Natural killer cell (primary cell): ENCODE measurements at regions not wholly inside any gene's neighbourhood (a gene's known extent, or its start where the extent isn't known, plus 50 kb on each side); places are given as distances from the start of the nearest gene placed in this dataset.
"Not testable (repeated sequence)": the region's sequence is repeated elsewhere in the genome, so short reads cannot be mapped to it uniquely, and the experiment has no call there.

Source experiments
- ATAC-seq, 3 donors: fragments of 150-1000 bp in 2 of 3; fragments of 200-7000 bp in 1 of 3; cut with Tn5 transposase; 1 replicate in 1 of 3; 2 replicates in 2 of 3; pipeline ENCODE4 v1.10.0; 2021; ENCODE audit warnings: mild to moderate bottlenecking in 2 of 3, moderate library complexity in 2 of 3
- DNase-seq, 2 donors: peaks; one replicate each; pipeline versions ENCODE4 v3.0.0 to v3.0.0-alpha.2; 2013 to 2021; ENCODE audit warnings: mixed read lengths in 1 of 2
- H3K27ac ChIP-seq: one replicate; pipeline ENCODE4 v1.5.1; 2013; ENCODE audit warnings: mild to moderate bottlenecking, low read length
- H3K27me3 ChIP-seq: one replicate; pipeline ENCODE4 v1.6.1; 2013; ENCODE audit warnings: low read length; ENCODE audit not compliant: control insufficient read depth, insufficient read depth
- H3K36me3 ChIP-seq: one replicate; pipeline ENCODE4 v1.6.1; 2013; ENCODE audit warnings: low read length; ENCODE audit not compliant: control insufficient read depth, insufficient read depth
- H3K4me1 ChIP-seq: one replicate; pipeline ENCODE4 v1.6.1; 2013; ENCODE audit warnings: low read length; ENCODE audit not compliant: control insufficient read depth, insufficient read depth
- H3K4me3 ChIP-seq: one replicate; pipeline ENCODE4 v1.5.1; 2013; ENCODE audit warnings: low read length
- H3K9me3 ChIP-seq: one replicate; pipeline ENCODE4 v1.6.1; 2013; ENCODE audit warnings: low read length; ENCODE audit not compliant: control insufficient read depth, insufficient read depth
- H3K27ac Mint-ChIP-seq, 2 donors: one replicate each; pipeline ENCODE4 v1.8.0; 2022; ENCODE audit warnings: mild to moderate bottlenecking in 2 of 2, mixed read lengths in 2 of 2, moderate library complexity in 1 of 2
- H3K27me3 Mint-ChIP-seq, 2 donors: one replicate each; pipeline ENCODE4 v1.8.0; 2022; ENCODE audit warnings: low read depth in 2 of 2, mixed read lengths in 2 of 2
- H3K36me3 Mint-ChIP-seq: one replicate; pipeline ENCODE4 v1.8.0; 2022; ENCODE audit warnings: mixed read lengths
- H3K4me1 Mint-ChIP-seq, 2 donors: one replicate each; pipeline ENCODE4 v1.8.0; 2022; ENCODE audit warnings: mixed read lengths in 2 of 2
- H3K4me3 Mint-ChIP-seq: one replicate; pipeline ENCODE4 v1.8.0; 2022; ENCODE audit warnings: mild to moderate bottlenecking, moderate library complexity, mixed read lengths
- H3K9me3 Mint-ChIP-seq, 2 donors: one replicate each; pipeline ENCODE4 v1.8.0; 2022; ENCODE audit warnings: mixed read lengths in 2 of 2
- WGBS: methylation state at CpG from one replicate; pipeline ENCODE4 v1.1.7; 2013; ENCODE audit warnings: missing lambda C conversion rate; ENCODE audit not compliant: insufficient coverage; 5-methylcytosine and 5-hydroxymethylcytosine counted together
- intact Hi-C: fragments of 100-400 bp; cut with micrococcal nuclease; formaldehyde crosslinking; loops from one replicate; pipeline ENCODE4 v1.14.2; 2022
- TF ChIP-seq, protein P1 (sequence below): fragments of 200-600 bp; IDR thresholded peaks from one replicate; pipeline ENCODE4 v1.8.0; 2022; ENCODE audit warnings: antibody characterized with exemption

DNA sequence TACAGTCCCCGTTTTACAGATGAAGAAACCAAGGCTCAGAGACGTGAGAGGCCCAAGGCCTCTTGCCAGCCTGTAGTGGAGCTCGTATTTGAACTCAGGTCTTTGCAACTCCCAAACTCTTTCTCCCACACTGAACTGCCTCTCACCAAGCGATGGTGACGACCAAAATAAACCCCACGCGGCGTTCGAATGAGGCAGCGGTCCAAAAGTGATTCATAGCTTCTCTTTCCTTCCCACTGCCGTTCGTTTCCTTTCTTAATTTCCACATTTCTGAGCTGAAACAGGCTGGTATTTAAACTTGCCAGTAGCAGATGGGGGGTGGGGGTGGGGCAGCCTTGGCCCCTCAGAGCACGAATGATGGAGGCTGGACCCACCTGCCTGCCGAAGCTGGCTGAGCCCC lies 252.9 kb upstream of the KCNG1 start:
- Histone ChIP-seq H3K4me3 (no peak overlapping the region), H3K27ac (no peak overlapping the region), H3K9me3 (no peaks in the 10 kb centered on the region), H3K4me1 (no peaks in the 10 kb centered on the region), H3K27me3 (no peaks in the 10 kb centered on the region), H3K36me3 (no peaks in the 10 kb centered on the region)
- ATAC-seq (no peak), DNase-seq (no peak)
- Mint-ChIP-seq H3K4me3 (no peak overlapping the region), H3K9me3 (no peaks in the 10 kb centered on the region), H3K27me3 (peaks cover 34 to 36% of the 10 kb centered on the region in 2 donors), H3K36me3 (no peaks in the 10 kb centered on the region), H3K4me1 (no peaks in the 10 kb centered on the region), H3K27ac (no peak overlapping the region)
- intact Hi-C loops: no loop called here
- TF ChIP-seq, protein P1, sequence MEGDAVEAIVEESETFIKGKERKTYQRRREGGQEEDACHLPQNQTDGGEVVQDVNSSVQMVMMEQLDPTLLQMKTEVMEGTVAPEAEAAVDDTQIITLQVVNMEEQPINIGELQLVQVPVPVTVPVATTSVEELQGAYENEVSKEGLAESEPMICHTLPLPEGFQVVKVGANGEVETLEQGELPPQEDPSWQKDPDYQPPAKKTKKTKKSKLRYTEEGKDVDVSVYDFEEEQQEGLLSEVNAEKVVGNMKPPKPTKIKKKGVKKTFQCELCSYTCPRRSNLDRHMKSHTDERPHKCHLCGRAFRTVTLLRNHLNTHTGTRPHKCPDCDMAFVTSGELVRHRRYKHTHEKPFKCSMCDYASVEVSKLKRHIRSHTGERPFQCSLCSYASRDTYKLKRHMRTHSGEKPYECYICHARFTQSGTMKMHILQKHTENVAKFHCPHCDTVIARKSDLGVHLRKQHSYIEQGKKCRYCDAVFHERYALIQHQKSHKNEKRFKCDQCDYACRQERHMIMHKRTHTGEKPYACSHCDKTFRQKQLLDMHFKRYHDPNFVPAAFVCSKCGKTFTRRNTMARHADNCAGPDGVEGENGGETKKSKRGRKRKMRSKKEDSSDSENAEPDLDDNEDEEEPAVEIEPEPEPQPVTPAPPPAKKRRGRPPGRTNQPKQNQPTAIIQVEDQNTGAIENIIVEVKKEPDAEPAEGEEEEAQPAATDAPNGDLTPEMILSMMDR: no peak
- 10% methylated on average over 12 of the region's 14 CpGs for WGBS

DNA sequence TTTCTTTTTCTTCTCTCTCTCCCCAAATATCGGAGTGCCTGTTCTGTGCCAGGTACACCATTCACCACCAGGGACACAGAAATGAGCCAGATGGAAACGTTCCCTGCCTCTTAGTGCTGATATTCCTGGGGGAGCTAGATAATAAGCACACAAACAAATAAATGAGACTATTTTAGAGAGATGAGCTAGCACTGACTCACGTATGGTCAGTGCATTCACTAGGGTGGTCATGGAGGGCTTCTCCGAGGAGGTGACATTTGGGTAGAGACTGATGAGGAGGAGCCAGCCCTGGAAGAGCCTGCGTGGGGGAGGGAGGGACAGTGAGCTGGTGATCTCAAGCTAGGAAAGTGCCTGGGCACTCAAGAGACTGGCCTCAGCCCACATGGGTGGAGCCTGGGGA lies 252.3 kb upstream of the KCNG1 start:
- TF ChIP-seq, protein P1: no peak
- H3K4me3 ChIP-seq: no peak overlapping the region
- Mint-ChIP-seq H3K4me3 (no peak overlapping the region), H3K4me1 (no peaks in the 10 kb centered on the region), H3K27me3 (peaks cover 33 to 36% of the 10 kb centered on the region in 2 donors), H3K36me3 (no peaks in the 10 kb centered on the region), H3K9me3 (no peaks in the 10 kb centered on the region), H3K27ac (no peak overlapping the region)
- no peaks in the 10 kb centered on the region for H3K9me3 ChIP-seq
- no peaks in the 10 kb centered on the region for H3K36me3 ChIP-seq
- DNase-seq: no peak
- intact Hi-C loops: no loop called here
- 80% methylated on average over 5 of the region's 5 CpGs for WGBS
- ATAC-seq: no peak
- no peaks in the 10 kb centered on the region for H3K4me1 ChIP-seq
- no peak overlapping the region for H3K27ac ChIP-seq
- no peaks in the 10 kb centered on the region for H3K27me3 ChIP-seq

DNA sequence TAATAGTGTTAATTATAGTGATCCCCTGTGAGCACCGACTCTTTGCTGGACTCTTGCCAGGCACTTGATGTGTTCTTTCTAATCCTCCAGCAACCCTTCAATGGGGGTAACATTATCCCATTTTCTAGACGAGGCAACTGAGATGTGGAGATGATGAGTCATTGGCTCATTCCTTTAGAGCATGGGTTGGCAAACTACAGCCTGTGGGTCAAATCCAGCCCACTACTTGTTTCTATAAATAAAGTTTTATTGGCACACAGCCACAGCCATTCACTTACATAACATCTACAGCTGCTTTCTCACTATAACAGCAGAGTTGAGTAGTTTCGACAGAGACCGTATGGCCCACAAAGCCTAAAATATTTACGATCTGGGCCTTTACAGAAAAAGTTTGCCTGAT lies 249.5 kb upstream of the KCNG1 start:
- Histone ChIP-seq H3K27ac (no peak overlapping the region), H3K4me3 (no peak overlapping the region), H3K36me3 (no peaks in the 10 kb centered on the region), H3K27me3 (no peaks in the 10 kb centered on the region), H3K4me1 (no peaks in the 10 kb centered on the region), H3K9me3 (no peaks in the 10 kb centered on the region)
- peaks cover 19 to 23% of the 10 kb centered on the region in 2 donors for H3K27me3 Mint-ChIP-seq
- ATAC-seq: no peak
- no peak overlapping the region for H3K4me3 Mint-ChIP-seq
- no peak for DNase-seq
- no peak overlapping the region for H3K27ac Mint-ChIP-seq
- intact Hi-C loops: no loop called here
- no peaks in the 10 kb centered on the region for H3K4me1 Mint-ChIP-seq
- 89% methylated on average over 5 of the region's 5 CpGs for WGBS
- H3K9me3 Mint-ChIP-seq: no peaks in the 10 kb centered on the region
- TF ChIP-seq, protein P1: no peak
- no peaks in the 10 kb centered on the region for H3K36me3 Mint-ChIP-seq

DNA sequence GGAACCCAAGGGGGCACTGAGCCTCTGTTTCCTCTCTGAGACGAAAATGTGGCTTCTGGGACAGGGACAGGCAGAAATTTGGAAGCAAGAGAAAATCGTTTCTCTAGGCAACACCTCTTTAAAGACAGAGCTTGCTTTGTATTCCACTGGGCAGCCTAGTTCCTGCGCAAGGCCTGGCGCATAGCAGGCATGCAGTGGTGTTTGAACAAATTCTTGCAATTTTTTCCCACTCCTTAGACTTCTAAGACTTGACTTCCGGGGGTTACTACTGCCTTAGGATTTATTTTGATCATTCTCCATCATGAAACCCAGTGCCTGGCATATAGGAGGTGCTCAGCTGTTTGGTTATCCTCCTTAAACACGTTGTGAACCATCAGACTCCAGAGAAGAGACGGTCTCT lies 249.0 kb upstream of the KCNG1 start:
- Mint-ChIP-seq H3K27ac (no peak overlapping the region), H3K9me3 (no peaks in the 10 kb centered on the region), H3K4me3 (no peak overlapping the region), H3K4me1 (no peaks in the 10 kb centered on the region), H3K36me3 (no peaks in the 10 kb centered on the region), H3K27me3 (peaks cover 19 to 23% of the 10 kb centered on the region in 2 donors)
- intact Hi-C loops: no loop called here
- Histone ChIP-seq H3K27me3 (no peaks in the 10 kb centered on the region), H3K4me3 (no peak overlapping the region), H3K4me1 (no peaks in the 10 kb centered on the region), H3K9me3 (no peaks in the 10 kb centered on the region), H3K36me3 (no peaks in the 10 kb centered on the region), H3K27ac (no peak overlapping the region)
- DNase-seq (no peak), ATAC-seq (no peak)
- 83% methylated on average over 5 of the region's 7 CpGs for WGBS
- TF ChIP-seq, protein P1: no peak

DNA sequence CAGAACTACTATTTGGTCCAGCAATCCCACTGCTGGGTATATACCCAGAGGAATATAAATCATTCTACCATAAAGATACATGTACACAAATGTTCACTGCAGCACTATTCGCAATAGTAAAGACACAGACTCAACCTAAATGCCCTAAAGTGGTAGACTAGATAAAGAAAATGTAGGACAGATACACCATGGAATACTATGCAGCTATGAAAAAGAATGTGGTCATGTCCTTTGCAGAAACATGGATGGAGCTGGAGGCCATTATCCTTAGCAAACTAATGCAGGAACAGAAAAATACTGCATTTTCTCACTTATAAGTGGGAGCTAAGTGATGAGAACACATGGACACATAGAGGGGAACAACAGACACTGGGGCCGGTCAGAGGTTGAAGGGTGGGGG lies 248.4 kb upstream of the KCNG1 start:
- H3K27me3 ChIP-seq, intact Hi-C loops, H3K9me3 Mint-ChIP-seq, H3K4me1 ChIP-seq, H3K36me3 ChIP-seq, H3K9me3 ChIP-seq, DNase-seq, H3K36me3 Mint-ChIP-seq, H3K4me3 Mint-ChIP-seq, H3K4me1 Mint-ChIP-seq, H3K27ac ChIP-seq, ATAC-seq, H3K27ac Mint-ChIP-seq, H3K4me3 ChIP-seq: not testable (repeated sequence)
- WGBS: 92% methylated on average over 1 of the region's 2 CpGs
- peaks cover 18 to 25% of the 10 kb centered on the region in 2 donors for H3K27me3 Mint-ChIP-seq
